IgD-negative memory B cell (primary cell): ENCODE measurements at regions not wholly inside any gene's neighbourhood (a gene's known extent, or its start where the extent isn't known, plus 50 kb on each side); places are given as distances from the start of the nearest gene placed in this dataset.

Source experiments
- H3K27ac Mint-ChIP-seq, 3 donors: one replicate each; pipeline ENCODE4 v1.8.0; 2020 to 2022; ENCODE audit warnings: mild to moderate bottlenecking in 3 of 3, mixed read lengths in 3 of 3, moderate library complexity in 1 of 3
- H3K27me3 Mint-ChIP-seq: one replicate; pipeline ENCODE4 v1.8.0; 2021; ENCODE audit warnings: mixed read lengths
- H3K36me3 Mint-ChIP-seq: one replicate; pipeline ENCODE4 v1.8.0; 2020; ENCODE audit warnings: mild to moderate bottlenecking, mixed read lengths
- H3K4me1 Mint-ChIP-seq, 3 donors: one replicate each; pipeline ENCODE4 v1.8.0; 2020 to 2022; ENCODE audit warnings: mixed read lengths in 3 of 3, mild to moderate bottlenecking in 1 of 3
- H3K4me3 Mint-ChIP-seq, 4 donors: one replicate each; pipeline ENCODE4 v1.8.0; 2020 to 2022; ENCODE audit warnings: mild to moderate bottlenecking in 4 of 4, mixed read lengths in 4 of 4, moderate library complexity in 3 of 4
- H3K9me3 Mint-ChIP-seq, 3 donors: one replicate each; pipeline ENCODE4 v1.8.0; 2020 to 2021; ENCODE audit warnings: mixed read lengths in 3 of 3, mild to moderate bottlenecking in 1 of 3

- H3K36me3 Mint-ChIP-seq, result no peaks in the 10 kb centered on the region
- no peaks in the 10 kb centered on the region for H3K27me3 Mint-ChIP-seq
- peaks cover 5 to 9% (median 7%) of the 10 kb centered on the region in 3 donors for H3K4me1 Mint-ChIP-seq
- H3K27ac Mint-ChIP-seq, result peak overlapping the region in 1 of 3 donors; percentile 52
- no peak overlapping the region for H3K4me3 Mint-ChIP-seq
- H3K9me3 Mint-ChIP-seq, result peaks cover 1 to 11% (median 3%) of the 10 kb centered on the region in 3 donors
Measured at GRCh38 chr14:39763402-39763890, 331.2 kb upstream of the FBXO33 start.

GRCh38 chr14:39762576-39763401 is 330.6 kb upstream of the FBXO33 start:
- Mint-ChIP-seq H3K27me3 (no peaks in the 10 kb centered on the region), H3K36me3 (no peaks in the 10 kb centered on the region), H3K27ac (peak overlapping the region in 2 of 3 donors; percentile 52 to 74), H3K9me3 (peaks cover 1 to 11% (median 3%) of the 10 kb centered on the region in 3 donors), H3K4me3 (peak overlapping the region in 1 of 4 donors; percentile 10), H3K4me1 (peaks cover 5 to 9% (median 7%) of the 10 kb centered on the region in 3 donors)

GRCh38 chr14:39755269-39755878 is 323.1 kb upstream of the FBXO33 start:
- H3K4me1 Mint-ChIP-seq, result no peaks in the 10 kb centered on the region
- H3K36me3 Mint-ChIP-seq, result no peaks in the 10 kb centered on the region
- H3K4me3 Mint-ChIP-seq, result no peak overlapping the region
- H3K9me3 Mint-ChIP-seq, result no peaks in the 10 kb centered on the region
- no peaks in the 10 kb centered on the region for H3K27me3 Mint-ChIP-seq
- no peak overlapping the region for H3K27ac Mint-ChIP-seq

- Mint-ChIP-seq H3K9me3 (peaks cover 0 to 9% (median 0%) of the 10 kb centered on the region in 3 donors), H3K4me3 (no peak overlapping the region), H3K4me1 (no peaks in the 10 kb centered on the region), H3K36me3 (peaks cover 2% of the 10 kb centered on the region), H3K27ac (no peak overlapping the region), H3K27me3 (no peaks in the 10 kb centered on the region)
Measured at GRCh38 chr14:39740454-39740853, 308.2 kb upstream of the FBXO33 start.

- Mint-ChIP-seq H3K27ac (no peak overlapping the region), H3K36me3 (peaks cover 2% of the 10 kb centered on the region), H3K27me3 (no peaks in the 10 kb centered on the region), H3K9me3 (peaks cover 0 to 9% (median 0%) of the 10 kb centered on the region in 3 donors), H3K4me1 (no peaks in the 10 kb centered on the region), H3K4me3 (no peak overlapping the region)
Measured at GRCh38 chr14:39739796-39740195, 307.6 kb upstream of the FBXO33 start.

GRCh38 chr14:39734306-39734705 is 302.1 kb upstream of the FBXO33 start:
- Mint-ChIP-seq H3K4me3 (no peak overlapping the region), H3K4me1 (no peaks in the 10 kb centered on the region), H3K27ac (no peak overlapping the region), H3K9me3 (peaks cover 0 to 2% (median 0%) of the 10 kb centered on the region in 3 donors), H3K36me3 (no peaks in the 10 kb centered on the region), H3K27me3 (no peaks in the 10 kb centered on the region)

- H3K27me3 Mint-ChIP-seq, result no peaks in the 10 kb centered on the region
- H3K27ac Mint-ChIP-seq, result no peak overlapping the region
- no peaks in the 10 kb centered on the region for H3K4me1 Mint-ChIP-seq
- peaks cover 0 to 2% (median 0%) of the 10 kb centered on the region in 3 donors for H3K9me3 Mint-ChIP-seq
- no peak overlapping the region for H3K4me3 Mint-ChIP-seq
- no peaks in the 10 kb centered on the region for H3K36me3 Mint-ChIP-seq
Measured at GRCh38 chr14:39733741-39734140, 301.5 kb upstream of the FBXO33 start.

- H3K36me3 Mint-ChIP-seq, result no peaks in the 10 kb centered on the region
- H3K4me1 Mint-ChIP-seq, result no peaks in the 10 kb centered on the region
- no peak overlapping the region for H3K27ac Mint-ChIP-seq
- peaks cover 0 to 2% (median 0%) of the 10 kb centered on the region in 3 donors for H3K9me3 Mint-ChIP-seq
- no peak overlapping the region for H3K4me3 Mint-ChIP-seq
- H3K27me3 Mint-ChIP-seq, result no peaks in the 10 kb centered on the region
Measured at GRCh38 chr14:39731912-39732311, 299.7 kb upstream of the FBXO33 start.

GRCh38 chr14:39726563-39726962 is 294.3 kb upstream of the FBXO33 start:
- Mint-ChIP-seq H3K4me3 (no peak overlapping the region), H3K4me1 (no peaks in the 10 kb centered on the region), H3K27me3 (no peaks in the 10 kb centered on the region), H3K27ac (no peak overlapping the region), H3K36me3 (no peaks in the 10 kb centered on the region), H3K9me3 (peaks cover 0 to 2% (median 1%) of the 10 kb centered on the region in 3 donors)

GRCh38 chr14:39722547-39723273 is 290.5 kb upstream of the FBXO33 start:
- Mint-ChIP-seq H3K36me3 (no peaks in the 10 kb centered on the region), H3K4me1 (no peaks in the 10 kb centered on the region), H3K4me3 (no peak overlapping the region), H3K9me3 (peaks cover 0 to 1% (median 0%) of the 10 kb centered on the region in 3 donors), H3K27me3 (no peaks in the 10 kb centered on the region), H3K27ac (no peak overlapping the region)

- no peak overlapping the region for H3K4me3 Mint-ChIP-seq
- H3K27ac Mint-ChIP-seq, result no peak overlapping the region
- no peaks in the 10 kb centered on the region for H3K9me3 Mint-ChIP-seq
- H3K27me3 Mint-ChIP-seq, result no peaks in the 10 kb centered on the region
- H3K4me1 Mint-ChIP-seq, result no peaks in the 10 kb centered on the region
- peaks cover 4% of the 10 kb centered on the region for H3K36me3 Mint-ChIP-seq
Measured at GRCh38 chr14:39716987-39717570, 284.8 kb upstream of the FBXO33 start.

- no peaks in the 10 kb centered on the region for H3K4me1 Mint-ChIP-seq
- no peak overlapping the region for H3K4me3 Mint-ChIP-seq
- peaks cover 4% of the 10 kb centered on the region for H3K36me3 Mint-ChIP-seq
- H3K9me3 Mint-ChIP-seq, result peaks cover 0 to 7% (median 6%) of the 10 kb centered on the region in 3 donors
- no peaks in the 10 kb centered on the region for H3K27me3 Mint-ChIP-seq
- H3K27ac Mint-ChIP-seq, result no peak overlapping the region
Measured at GRCh38 chr14:39712293-39712999, 280.2 kb upstream of the FBXO33 start.

- peaks cover 5 to 10% (median 5%) of the 10 kb centered on the region in 3 donors for H3K9me3 Mint-ChIP-seq
Measured at GRCh38 chr14:39704594-39704993, 272.4 kb upstream of the FBXO33 start.

GRCh38 chr14:39694341-39694740 is 262.1 kb upstream of the FBXO33 start:
- Mint-ChIP-seq H3K27ac (no peak overlapping the region), H3K9me3 (peaks cover 2 to 9% (median 7%) of the 10 kb centered on the region in 3 donors), H3K27me3 (no peaks in the 10 kb centered on the region)

More at GRCh38 chr14:39704594-39704993, 272.4 kb upstream of the FBXO33 start:
- H3K4me3 Mint-ChIP-seq, result no peak overlapping the region
- no peak overlapping the region for H3K27ac Mint-ChIP-seq
- H3K36me3 Mint-ChIP-seq, result no peaks in the 10 kb centered on the region
- no peaks in the 10 kb centered on the region for H3K4me1 Mint-ChIP-seq
- H3K27me3 Mint-ChIP-seq, result no peaks in the 10 kb centered on the region

More at GRCh38 chr14:39694341-39694740, 262.1 kb upstream of the FBXO33 start:
- Mint-ChIP-seq H3K4me3 (no peak overlapping the region), H3K36me3 (peaks cover 2% of the 10 kb centered on the region), H3K4me1 (no peaks in the 10 kb centered on the region)
